ENCODE measurements at regions not wholly inside any gene's neighbourhood (a gene's known extent, or its start where the extent isn't known, plus 50 kb on each side); places are given as distances from the start of the nearest gene placed in this dataset.

- Mint-ChIP-seq H3K36me3 (ENCODE audit: low read depth, unreplicated experiment) (no peaks in the 10 kb centered on the region), H3K9me3 (ENCODE audit: unreplicated experiment) (no peaks in the 10 kb centered on the region), H3K27me3 (ENCODE audit: low read depth, unreplicated experiment) (no peaks in the 10 kb centered on the region), H3K4me3 (ENCODE audit: unreplicated experiment) (no peak overlapping the region), H3K4me1 (ENCODE audit: low read depth, unreplicated experiment) (no peaks in the 10 kb centered on the region), H3K27ac (ENCODE audit: unreplicated experiment) (no peak overlapping the region)
- Histone ChIP-seq H3K9me3 (ENCODE audit: insufficient read depth, low read depth, low read length) (no peaks in the 10 kb centered on the region), H3K4me2 (ENCODE audit: low read length) (no peak overlapping the region), H3K79me2 (ENCODE audit: insufficient read depth, low read length) (no peaks in the 10 kb centered on the region), H2AFZ (ENCODE audit: low read depth, low read length) (no peak overlapping the region), H3K27ac (ENCODE audit: low read depth, low read length) (no peak overlapping the region), H4K20me1 (ENCODE audit: insufficient read depth, low read length) (no peaks in the 10 kb centered on the region), H3K4me1 (ENCODE audit: insufficient read depth, low read length) (no peaks in the 10 kb centered on the region), H3K36me3 (ENCODE audit: insufficient read depth, low read length) (no peaks in the 10 kb centered on the region), H3K9ac (ENCODE audit: low read length) (no peak overlapping the region), H3K27me3 (ENCODE audit: insufficient read depth, low read length) (no peaks in the 10 kb centered on the region), H3K4me3 (ENCODE audit: insufficient read depth, low read depth, low read length) (no peak overlapping the region)
- no peak for TF ChIP-seq CTCF (IDR thresholded peaks at IDR 0.05; ENCODE audit: insufficient read depth, low read depth, low read length)
- no peak for TF ChIP-seq EZH2 (IDR thresholded peaks at IDR 0.05; ENCODE audit: insufficient read depth, low read length)
- no peak for FAIRE-seq
- no peak for DNase-seq (ENCODE audit: low read depth)
Measured at GRCh38 chr3:144754076-144754783, 782.6 kb downstream of the DIPK2A start.

- Histone ChIP-seq H2AFZ (ENCODE audit: low read depth, low read length) (no peak overlapping the region), H3K4me3 (ENCODE audit: insufficient read depth, low read depth, low read length) (no peak overlapping the region), H4K20me1 (ENCODE audit: insufficient read depth, low read length) (no peaks in the 10 kb centered on the region), H3K4me2 (ENCODE audit: low read length) (no peak overlapping the region), H3K36me3 (ENCODE audit: insufficient read depth, low read length) (no peaks in the 10 kb centered on the region), H3K27me3 (ENCODE audit: insufficient read depth, low read length) (no peaks in the 10 kb centered on the region), H3K9me3 (ENCODE audit: insufficient read depth, low read depth, low read length) (no peaks in the 10 kb centered on the region), H3K79me2 (ENCODE audit: insufficient read depth, low read length) (no peaks in the 10 kb centered on the region), H3K9ac (ENCODE audit: low read length) (no peak overlapping the region), H3K27ac (ENCODE audit: low read depth, low read length) (no peak overlapping the region), H3K4me1 (ENCODE audit: insufficient read depth, low read length) (no peaks in the 10 kb centered on the region)
- Mint-ChIP-seq H3K36me3 (ENCODE audit: low read depth, unreplicated experiment) (no peaks in the 10 kb centered on the region), H3K27ac (ENCODE audit: unreplicated experiment) (no peak overlapping the region), H3K4me1 (ENCODE audit: low read depth, unreplicated experiment) (no peaks in the 10 kb centered on the region), H3K4me3 (ENCODE audit: unreplicated experiment) (no peak overlapping the region), H3K9me3 (ENCODE audit: unreplicated experiment) (no peaks in the 10 kb centered on the region), H3K27me3 (ENCODE audit: low read depth, unreplicated experiment) (no peaks in the 10 kb centered on the region)
- FAIRE-seq (no peak), DNase-seq (ENCODE audit: low read depth) (no peak)
- TF ChIP-seq EZH2 (IDR thresholded peaks at IDR 0.05; ENCODE audit: insufficient read depth, low read length) (no peak), CTCF (IDR thresholded peaks at IDR 0.05; ENCODE audit: insufficient read depth, low read depth, low read length) (no peak)
Measured at GRCh38 chr3:144756704-144757440, 785.2 kb downstream of the DIPK2A start.

- Mint-ChIP-seq H3K27ac (ENCODE audit: unreplicated experiment) (no peak overlapping the region), H3K36me3 (ENCODE audit: low read depth, unreplicated experiment) (no peaks in the 10 kb centered on the region), H3K4me1 (ENCODE audit: low read depth, unreplicated experiment) (no peaks in the 10 kb centered on the region), H3K9me3 (ENCODE audit: unreplicated experiment) (no peaks in the 10 kb centered on the region), H3K27me3 (ENCODE audit: low read depth, unreplicated experiment) (no peaks in the 10 kb centered on the region), H3K4me3 (ENCODE audit: unreplicated experiment) (no peak overlapping the region)
- Histone ChIP-seq H3K9me3 (ENCODE audit: insufficient read depth, low read depth, low read length) (no peaks in the 10 kb centered on the region), H3K4me2 (ENCODE audit: low read length) (no peak overlapping the region), H3K4me3 (ENCODE audit: insufficient read depth, low read depth, low read length) (no peak overlapping the region), H3K27me3 (ENCODE audit: insufficient read depth, low read length) (no peaks in the 10 kb centered on the region), H3K79me2 (ENCODE audit: insufficient read depth, low read length) (no peaks in the 10 kb centered on the region), H3K4me1 (ENCODE audit: insufficient read depth, low read length) (no peaks in the 10 kb centered on the region), H3K36me3 (ENCODE audit: insufficient read depth, low read length) (no peaks in the 10 kb centered on the region), H3K27ac (ENCODE audit: low read depth, low read length) (no peak overlapping the region), H2AFZ (ENCODE audit: low read depth, low read length) (no peak overlapping the region), H4K20me1 (ENCODE audit: insufficient read depth, low read length) (no peaks in the 10 kb centered on the region), H3K9ac (ENCODE audit: low read length) (no peak overlapping the region)
- TF ChIP-seq EZH2 (IDR thresholded peaks at IDR 0.05; ENCODE audit: insufficient read depth, low read length) (no peak), CTCF (IDR thresholded peaks at IDR 0.05; ENCODE audit: insufficient read depth, low read depth, low read length) (no peak)
- no peak for FAIRE-seq
- no peak for DNase-seq (ENCODE audit: low read depth)
Measured at GRCh38 chr3:144760831-144761230, 789.2 kb downstream of the DIPK2A start.

All from astrocyte (in vitro differentiated cells and primary cell).